GM21786 (cell line): ENCODE measurements at regions not wholly inside any gene's neighbourhood (a gene's known extent, or its start where the extent isn't known, plus 50 kb on each side); places are given as distances from the start of the nearest gene placed in this dataset.

Experiments
- ATAC-seq: cut with Tn5 transposase; IDR thresholded peaks from one replicate; pipeline ENCODE4 v1.9.1; 2021; ENCODE audit not compliant: unreplicated experiment

GRCh38 chr9:80952363-80952922 lies 736.9 kb downstream of the TLE1 start:
- ATAC-seq, result no peak

- no peak for ATAC-seq
Measured at GRCh38 chr9:80951675-80952074, 737.7 kb downstream of the TLE1 start.

- ATAC-seq, result no peak
Measured at GRCh38 chr9:80948876-80949275, 740.5 kb downstream of the TLE1 start.

GRCh38 chr9:80948066-80948465 lies 741.3 kb downstream of the TLE1 start:
- no peak for ATAC-seq

- ATAC-seq, result no peak
Measured at GRCh38 chr9:80946496-80947170, 742.7 kb downstream of the TLE1 start.

GRCh38 chr9:80945436-80945835 lies 743.9 kb downstream of the TLE1 start:
- ATAC-seq, result no peak

- no peak for ATAC-seq
Measured at GRCh38 chr9:80937645-80938044, 751.7 kb downstream of the TLE1 start.

- ATAC-seq, result no peak
Measured at GRCh38 chr9:80934095-80934494, 755.3 kb downstream of the TLE1 start.

- ATAC-seq, result no peak
Measured at GRCh38 chr9:80932947-80933780, 756.2 kb downstream of the TLE1 start.

- ATAC-seq, result no peak
Measured at GRCh38 chr9:80932181-80932580, 757.2 kb downstream of the TLE1 start.

- ATAC-seq, result no peak
Measured at GRCh38 chr9:80931163-80931562, 758.2 kb downstream of the TLE1 start.

GRCh38 chr9:80928697-80929096 lies 760.6 kb downstream of the TLE1 start:
- no peak for ATAC-seq

GRCh38 chr9:80926611-80927010 lies 762.7 kb downstream of the TLE1 start:
- no peak for ATAC-seq

GRCh38 chr9:80922544-80922943 lies 766.8 kb downstream of the TLE1 start:
- no peak for ATAC-seq

GRCh38 chr9:80906728-80907127 lies 782.6 kb downstream of the TLE1 start:
- no peak for ATAC-seq

- no peak for ATAC-seq
Measured at GRCh38 chr9:80899208-80899607, 790.1 kb downstream of the TLE1 start.

GRCh38 chr9:80893190-80893589 lies 796.2 kb downstream of the TLE1 start:
- no peak for ATAC-seq

GRCh38 chr9:80892703-80893102 lies 796.6 kb downstream of the TLE1 start:
- ATAC-seq, result no peak

- no peak for ATAC-seq
Measured at GRCh38 chr9:80890124-80890523, 799.2 kb downstream of the TLE1 start.

- no peak for ATAC-seq
Measured at GRCh38 chr9:80885894-80886293, 803.5 kb downstream of the TLE1 start.

- ATAC-seq, result no peak
Measured at GRCh38 chr9:80883826-80884579, 805.3 kb downstream of the TLE1 start.
